Epithelial cell of proximal tubule (primary cell): ENCODE measurements at regions not wholly inside any gene's neighbourhood (a gene's known extent, or its start where the extent isn't known, plus 50 kb on each side); places are given as distances from the start of the nearest gene placed in this dataset.

ENCODE experiments used
- DNase-seq: peaks from one replicate; pipeline ENCODE4 v3.0.0-alpha.2; 2011; ENCODE audit warnings: low read depth
- H3K4me3 ChIP-seq: 2 replicates; pipeline ENCODE4 v1.5.1; 2011; ENCODE audit warnings: low read depth, mild to moderate bottlenecking, low read length
- CTCF ChIP-seq: conservative IDR thresholded peaks from 2 replicates; pipeline ENCODE4 v1.5.1; 2012; ENCODE audit warnings: low read depth, mild to moderate bottlenecking, low read length

- no peak for TF ChIP-seq CTCF
- no peak for DNase-seq
- H3K4me3 ChIP-seq: no peak overlapping the region
Observed at GRCh38 chr4:7121866-7122653, 54.2 kb upstream of the GRPEL1 start.

- H3K4me3 ChIP-seq: no peak overlapping the region
- DNase-seq: no peak
Observed at GRCh38 chr4:7121174-7121573, 53.3 kb upstream of the GRPEL1 start.

GRCh38 chr4:7120341-7120740 is 52.5 kb upstream of the GRPEL1 start:
- DNase-seq: no peak
- no peak for TF ChIP-seq CTCF
- no peak overlapping the region for H3K4me3 ChIP-seq

More at GRCh38 chr4:7121174-7121573, 53.3 kb upstream of the GRPEL1 start:
- no peak for TF ChIP-seq CTCF

- TF ChIP-seq CTCF: no peak
- H3K4me3 ChIP-seq: no peak overlapping the region
- no peak for DNase-seq
Observed at GRCh38 chr4:7118013-7118832, 50.4 kb upstream of the GRPEL1 start.
